GM21447 (cell line): ENCODE measurements at regions not wholly inside any gene's neighbourhood (a gene's known extent, or its start where the extent isn't known, plus 50 kb on each side); places are given as distances from the start of the nearest gene placed in this dataset.

ENCODE experiments used
- ATAC-seq: cut with Tn5 transposase; IDR thresholded peaks from one replicate; pipeline ENCODE4 v1.9.1; 2021; ENCODE audit not compliant: unreplicated experiment

DNA sequence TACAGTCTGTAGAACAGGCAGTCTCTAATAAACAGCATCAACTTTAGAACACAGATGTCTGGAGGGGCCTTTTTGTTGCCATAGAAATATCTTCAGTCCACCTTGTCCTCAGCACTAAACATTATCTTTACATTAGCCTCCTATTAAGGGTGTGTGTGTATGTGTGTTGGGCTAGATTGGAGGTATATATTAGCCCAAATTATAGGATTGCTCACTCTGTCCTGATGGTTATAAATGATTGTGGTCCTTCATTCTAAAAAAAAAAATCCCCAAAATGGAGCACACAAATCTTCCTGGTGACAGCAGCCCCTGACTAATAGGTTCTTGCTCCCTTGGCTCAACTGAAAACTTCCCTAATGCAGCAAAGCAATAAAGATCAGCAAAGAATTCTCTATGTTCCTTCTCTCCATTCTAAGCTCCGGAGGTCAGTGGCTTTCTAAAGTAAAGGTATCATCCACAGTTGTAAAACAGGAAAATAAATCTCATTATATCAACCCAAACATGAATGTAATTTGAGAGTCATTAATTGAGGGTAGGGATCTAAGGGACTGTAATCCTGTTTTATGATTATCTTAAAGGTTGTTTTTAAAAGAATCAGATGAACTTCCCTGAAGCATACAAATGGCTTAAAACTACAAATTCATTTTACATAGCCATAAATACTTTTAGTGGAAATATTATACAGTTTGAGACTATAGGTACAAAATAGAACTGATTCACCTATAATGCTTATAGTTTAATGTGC, 232.7 kb downstream of the KLF12 start:
- no peak for ATAC-seq

DNA sequence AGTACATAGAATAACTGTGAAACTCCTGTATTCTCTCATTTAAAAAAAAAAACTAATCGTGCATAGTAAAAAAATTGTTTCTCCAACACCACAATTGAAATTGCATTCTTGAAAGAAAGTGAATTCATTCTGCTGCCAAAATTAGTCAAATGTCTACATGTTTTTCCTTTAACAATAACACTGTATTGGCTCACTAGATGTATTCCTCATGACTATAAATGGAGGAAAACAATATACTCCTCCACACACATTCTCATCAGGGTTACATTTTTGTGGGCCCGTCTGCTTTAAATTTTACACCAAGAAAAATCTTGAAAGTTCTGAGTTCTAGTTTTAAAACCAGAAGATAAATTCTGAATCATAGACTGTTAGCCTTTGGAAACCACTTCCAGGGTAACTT, 233.6 kb downstream of the KLF12 start:
- ATAC-seq: no peak

- ATAC-seq: no peak
These were observed 235.3 kb downstream of the KLF12 start for GRCh38 chr13:73898899-73899298.

DNA sequence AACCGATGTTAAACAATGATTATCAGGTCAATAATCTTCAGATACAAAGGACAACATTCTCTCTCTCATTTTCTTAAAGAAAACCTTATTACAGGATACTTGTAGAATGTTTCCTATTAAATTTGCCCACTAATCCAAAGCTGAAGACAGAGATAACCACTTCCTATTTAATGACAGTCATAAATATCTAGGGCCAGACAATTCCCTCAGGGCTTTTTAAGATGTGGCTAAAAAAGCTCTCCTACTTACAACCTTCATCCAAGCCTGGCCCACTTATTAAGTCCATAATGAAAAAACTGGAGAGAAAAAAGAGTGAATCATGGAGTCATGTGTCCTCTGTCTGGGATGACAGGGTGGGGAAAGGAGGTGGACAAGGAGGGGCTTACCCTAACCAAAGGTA, 235.9 kb downstream of the KLF12 start:
- no peak for ATAC-seq

- no peak for ATAC-seq
These were observed 239.1 kb downstream of the KLF12 start for GRCh38 chr13:73894995-73895571.

DNA sequence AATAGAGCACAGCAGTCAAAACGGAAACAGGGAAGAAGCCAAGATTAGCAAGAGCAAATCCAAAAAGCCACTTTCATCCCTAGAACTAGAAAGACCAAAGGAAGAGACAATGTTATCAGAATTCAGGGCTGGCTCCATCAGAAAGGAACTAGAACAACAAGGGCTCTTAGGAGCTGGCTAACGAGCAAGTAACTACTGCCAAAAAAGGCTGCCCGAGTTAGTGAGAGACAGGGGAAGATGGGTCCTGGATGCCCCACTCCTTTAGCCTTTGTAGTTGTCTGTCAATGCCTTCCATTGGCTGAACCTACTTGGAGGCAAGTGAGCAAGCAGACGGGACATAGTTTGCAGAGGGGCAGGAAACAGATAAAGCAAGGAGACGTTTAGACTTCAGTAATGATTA, 240.4 kb downstream of the KLF12 start:
- ATAC-seq: no peak

GRCh38 chr13:73891805-73892204, 242.4 kb downstream of the KLF12 start:
- ATAC-seq: no peak

GRCh38 chr13:73883162-73883561, 251.0 kb downstream of the KLF12 start:
- ATAC-seq: no peak

- ATAC-seq: no peak
These were observed 253.8 kb downstream of the KLF12 start for GRCh38 chr13:73880365-73880764.

DNA sequence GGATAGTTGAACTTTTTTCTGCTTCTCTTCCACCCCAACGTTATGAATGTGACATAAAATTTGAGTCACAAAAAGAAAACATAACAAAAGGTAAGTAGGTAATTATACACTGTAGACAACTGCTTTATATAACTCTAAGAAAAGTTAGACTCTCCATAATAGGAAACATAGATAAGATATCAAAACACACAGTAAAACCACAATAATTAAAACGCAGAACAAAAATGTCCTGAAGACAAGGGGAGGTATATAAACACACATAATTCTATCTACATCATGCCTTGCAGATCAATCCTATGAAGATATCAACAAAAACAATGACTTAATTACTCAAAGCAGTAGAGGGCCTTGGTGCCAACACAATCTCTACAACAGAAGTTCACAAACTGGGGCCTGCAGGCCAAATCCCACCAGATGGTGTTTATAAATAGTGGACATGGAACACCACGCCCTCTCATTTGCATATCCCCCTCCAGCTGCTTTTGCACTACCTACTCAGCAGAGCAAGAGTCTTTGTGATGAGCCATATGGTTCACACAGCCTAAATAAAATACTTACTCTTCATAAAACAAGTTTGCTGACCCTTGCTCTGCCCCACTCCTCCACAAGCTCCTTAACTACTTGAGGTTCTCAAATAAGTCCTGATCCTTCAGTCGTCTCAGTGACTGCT, 254.7 kb downstream of the KLF12 start:
- ATAC-seq: no peak

DNA sequence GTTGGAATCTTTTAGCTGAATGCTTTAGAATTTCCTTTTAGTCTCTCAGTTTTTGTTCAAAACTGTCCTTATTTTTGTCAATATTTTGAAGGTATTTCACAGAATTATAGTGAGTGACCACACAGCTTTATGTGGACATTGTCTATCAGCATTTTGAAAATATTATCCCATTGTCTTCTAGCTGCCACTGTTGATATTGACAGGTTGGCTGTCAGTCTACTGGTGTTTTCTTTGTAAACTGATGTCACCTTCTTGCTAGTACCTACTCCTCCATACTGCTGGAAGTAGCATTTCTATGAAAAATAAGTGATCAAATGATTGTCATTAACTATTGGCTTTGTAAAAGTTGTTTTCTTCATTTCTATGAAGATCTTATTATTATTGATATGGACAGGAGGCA, 256.8 kb downstream of the KLF12 start:
- no peak for ATAC-seq

DNA sequence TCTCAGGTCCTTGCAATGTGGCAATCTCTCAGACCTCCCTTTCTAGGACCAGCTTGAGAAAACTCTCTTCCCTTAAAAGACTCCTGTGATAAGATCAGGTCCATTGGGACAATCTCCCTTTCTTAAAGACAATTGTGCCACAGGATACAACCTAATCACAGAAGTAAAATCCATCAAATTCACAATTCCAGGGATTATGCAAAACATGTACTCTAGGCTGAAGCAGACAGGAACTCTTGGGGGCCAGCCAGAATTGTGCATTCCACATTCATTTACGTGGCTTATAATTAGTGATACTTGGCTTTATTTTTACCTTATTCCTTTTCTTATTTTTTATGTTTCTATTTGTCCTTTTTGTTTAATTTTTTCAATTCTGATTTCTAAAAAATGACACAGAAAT, 257.9 kb downstream of the KLF12 start:
- ATAC-seq: no peak

DNA sequence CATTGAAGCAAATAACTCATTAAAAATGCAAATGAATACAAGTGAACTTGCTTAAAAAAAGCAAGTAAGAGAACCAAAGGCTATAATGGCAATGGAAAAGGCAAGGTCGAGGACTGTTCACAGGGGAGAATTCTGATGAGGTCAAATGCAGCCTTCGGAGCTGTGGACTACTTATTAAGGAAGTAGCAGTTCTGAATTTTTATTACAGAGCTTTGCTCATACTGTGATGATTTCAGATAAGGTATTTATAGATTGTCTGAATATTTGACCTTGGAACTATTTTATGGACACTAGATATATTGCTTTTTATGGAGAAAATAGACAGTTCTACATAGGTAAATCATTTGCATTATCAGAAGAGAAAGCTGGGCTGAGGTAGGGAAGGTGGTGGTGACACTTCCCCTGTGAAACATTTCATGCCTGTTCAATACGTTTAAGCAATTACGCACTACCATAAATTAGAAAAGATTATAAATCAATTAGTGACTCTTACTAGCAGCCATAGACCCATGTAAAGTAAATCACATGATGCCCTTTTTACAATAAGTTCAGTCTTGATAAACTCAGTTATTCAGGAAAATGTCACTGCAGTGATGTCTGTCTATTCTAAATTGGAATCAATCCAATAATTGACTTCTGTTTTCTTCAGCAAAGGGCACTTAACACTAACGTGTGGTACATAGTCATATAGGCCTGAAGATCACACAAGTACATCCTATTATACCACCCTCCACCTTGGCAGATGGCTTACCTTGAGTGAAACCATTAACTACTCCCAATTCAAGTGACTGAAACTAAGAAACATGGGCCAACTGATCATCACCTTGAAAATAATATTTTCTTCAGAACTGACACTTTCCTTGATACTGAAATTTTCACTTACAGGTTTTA, 260.0 kb downstream of the KLF12 start:
- ATAC-seq: no peak

DNA sequence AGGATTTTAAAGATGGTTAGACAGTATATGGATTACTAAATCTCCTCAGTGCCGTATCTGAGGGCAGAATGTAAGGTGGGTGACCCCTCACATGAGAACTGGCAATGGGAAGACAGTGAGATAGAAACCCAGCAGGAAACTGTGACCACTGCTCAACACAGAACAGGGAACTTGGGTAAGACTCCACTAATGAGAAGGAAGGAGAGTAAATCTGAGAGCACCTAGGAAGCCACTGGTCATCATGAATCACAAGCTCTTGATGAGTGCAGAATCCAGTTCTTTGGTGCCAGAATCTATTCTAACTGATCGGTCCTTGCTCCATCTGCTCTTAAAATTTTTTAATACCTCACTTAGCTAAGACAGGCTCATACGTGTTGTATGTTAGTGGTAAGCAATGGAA, 261.8 kb downstream of the KLF12 start:
- ATAC-seq: no peak

DNA sequence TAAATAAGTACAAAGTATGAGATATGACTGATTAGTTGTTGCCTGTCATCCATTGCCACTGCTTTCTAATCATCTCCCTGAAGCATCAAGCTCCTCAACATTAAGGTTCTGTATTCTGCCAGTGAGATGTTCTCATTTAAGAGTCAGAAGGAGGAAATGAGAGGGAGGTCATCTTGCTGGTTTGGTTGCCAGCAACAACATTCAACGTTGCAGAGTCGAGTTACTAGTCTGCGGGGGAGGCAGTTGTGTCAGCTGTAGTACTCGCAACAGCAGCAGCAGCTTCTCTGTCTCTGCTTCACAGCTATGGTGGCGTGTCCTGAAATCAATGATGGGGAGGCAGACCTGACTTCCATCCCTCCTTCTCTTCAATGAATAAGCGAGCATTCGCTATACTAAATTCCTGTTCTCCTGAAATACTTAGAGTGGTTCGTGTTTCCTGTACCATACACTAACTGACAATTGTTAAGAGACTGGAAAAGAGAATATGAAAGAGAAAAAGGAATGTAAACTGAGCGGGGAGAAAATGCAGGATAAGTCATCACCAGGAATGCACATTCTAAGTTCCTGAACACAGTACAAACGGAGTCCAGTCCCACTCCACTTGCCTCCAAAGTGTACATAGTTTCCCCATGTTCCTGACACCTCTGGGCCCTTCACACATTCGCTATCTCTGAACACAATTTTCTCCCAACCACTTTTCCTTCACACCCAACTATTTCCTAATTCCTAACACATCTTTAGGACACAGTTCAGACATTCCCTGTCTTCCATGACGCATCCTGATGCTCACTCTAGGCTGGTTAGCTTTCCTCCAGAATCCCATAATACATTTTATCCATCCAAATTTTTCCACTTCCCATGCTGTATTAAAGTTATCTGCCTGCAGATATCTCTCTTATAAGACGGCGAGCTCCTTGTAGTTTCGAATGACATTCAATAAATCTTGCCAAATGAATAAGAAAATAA, 263.0 kb downstream of the KLF12 start:
- ATAC-seq: no peak

- ATAC-seq: no peak
These were observed 264.0 kb downstream of the KLF12 start for GRCh38 chr13:73870036-73870741.

GRCh38 chr13:73865027-73865426, 269.2 kb downstream of the KLF12 start:
- no peak for ATAC-seq

GRCh38 chr13:73861136-73861535, 273.1 kb downstream of the KLF12 start:
- no peak for ATAC-seq

GRCh38 chr13:73860501-73860900, 273.7 kb downstream of the KLF12 start:
- ATAC-seq: no peak

DNA sequence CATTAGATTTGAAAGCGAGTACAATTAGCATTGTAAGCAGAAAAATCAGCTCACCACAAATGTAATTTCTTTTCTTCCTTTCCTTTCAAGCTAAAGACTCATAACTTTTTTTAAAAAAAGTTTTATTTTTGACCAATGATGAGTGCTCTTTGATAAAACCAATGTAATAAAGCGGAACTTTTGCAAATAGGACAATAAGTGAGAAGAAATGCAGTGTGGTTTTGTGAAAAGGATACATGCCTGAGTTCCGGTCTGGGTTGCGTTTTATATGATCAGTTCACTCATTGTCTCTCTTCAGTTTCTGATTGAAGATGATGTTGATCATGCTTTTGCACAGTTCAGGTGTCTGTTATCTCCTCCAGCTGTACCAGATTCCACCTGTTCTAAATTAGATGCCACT, 274.4 kb downstream of the KLF12 start:
- ATAC-seq: no peak
